EH (cell line): ENCODE measurements at regions not wholly inside any gene's neighbourhood (a gene's known extent, or its start where the extent isn't known, plus 50 kb on each side); places are given as distances from the start of the nearest gene placed in this dataset.

Source experiments
- DNase-seq: peaks from one replicate; pipeline ENCODE4 v3.0.0-alpha.2; 2015; ENCODE audit warnings: low read depth

DNA sequence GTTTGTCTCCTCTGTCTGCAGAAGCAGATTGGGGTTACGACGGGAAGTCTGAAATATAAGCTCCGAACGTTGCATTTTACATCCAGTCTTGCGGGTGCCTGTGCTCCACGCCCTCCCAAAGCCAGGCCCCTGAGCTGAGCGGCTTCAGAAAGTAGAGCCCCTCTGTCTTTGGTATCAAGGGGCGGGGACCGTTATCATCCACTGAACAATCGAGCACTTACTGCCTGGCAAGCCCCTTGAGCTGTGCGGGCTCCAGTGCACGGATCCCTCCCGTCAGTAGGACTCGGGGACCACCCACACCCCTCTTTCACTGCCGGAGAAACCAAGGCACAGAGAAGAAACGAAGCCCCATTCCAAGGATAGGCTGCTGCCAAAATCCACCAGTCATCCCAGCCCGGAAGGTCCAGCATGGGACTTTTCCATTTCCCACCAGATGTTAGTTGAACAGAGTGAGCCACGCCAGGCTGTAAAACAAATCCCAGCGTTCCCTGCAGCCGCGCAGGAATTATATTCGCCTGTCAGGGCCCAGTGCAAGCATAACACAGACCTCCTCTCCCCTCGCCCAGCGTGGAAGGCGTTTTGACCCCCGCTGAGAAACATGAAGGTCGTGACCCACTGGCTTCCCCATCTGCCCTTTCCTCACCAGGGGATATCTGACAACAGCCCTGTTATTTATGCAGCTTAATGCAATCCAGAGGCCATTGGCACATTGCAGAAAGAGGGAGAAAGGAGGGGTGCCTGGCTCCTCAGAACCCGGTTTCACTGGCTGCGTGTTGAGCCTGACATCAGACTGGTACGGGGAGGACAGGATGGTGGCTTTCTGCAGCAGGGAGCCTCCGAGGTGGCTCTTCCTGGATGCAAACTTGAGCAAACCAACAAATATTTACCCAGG, 212.2 kb upstream of the FOXF1 start:
- DNase-seq, result peak; percentile 58

DNA sequence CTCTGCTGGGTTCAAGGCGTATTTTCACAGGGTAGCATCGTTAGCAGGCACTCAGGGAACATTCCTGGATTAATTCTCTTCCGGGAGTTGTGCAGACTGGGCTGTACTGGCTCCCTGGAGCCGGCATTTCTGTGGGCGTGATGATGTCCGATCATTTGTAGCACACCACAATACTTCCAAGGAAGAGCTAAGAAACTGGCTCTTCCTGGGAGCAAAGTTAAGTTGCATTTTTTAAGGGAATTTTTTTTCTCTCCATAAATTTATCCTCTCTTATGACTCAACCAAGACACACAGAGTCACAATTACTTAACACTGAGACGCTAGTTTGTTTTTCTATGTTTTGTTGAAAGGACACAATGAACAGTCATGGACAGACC, 211.6 kb upstream of the FOXF1 start:
- peak; percentile 82 for DNase-seq

DNA sequence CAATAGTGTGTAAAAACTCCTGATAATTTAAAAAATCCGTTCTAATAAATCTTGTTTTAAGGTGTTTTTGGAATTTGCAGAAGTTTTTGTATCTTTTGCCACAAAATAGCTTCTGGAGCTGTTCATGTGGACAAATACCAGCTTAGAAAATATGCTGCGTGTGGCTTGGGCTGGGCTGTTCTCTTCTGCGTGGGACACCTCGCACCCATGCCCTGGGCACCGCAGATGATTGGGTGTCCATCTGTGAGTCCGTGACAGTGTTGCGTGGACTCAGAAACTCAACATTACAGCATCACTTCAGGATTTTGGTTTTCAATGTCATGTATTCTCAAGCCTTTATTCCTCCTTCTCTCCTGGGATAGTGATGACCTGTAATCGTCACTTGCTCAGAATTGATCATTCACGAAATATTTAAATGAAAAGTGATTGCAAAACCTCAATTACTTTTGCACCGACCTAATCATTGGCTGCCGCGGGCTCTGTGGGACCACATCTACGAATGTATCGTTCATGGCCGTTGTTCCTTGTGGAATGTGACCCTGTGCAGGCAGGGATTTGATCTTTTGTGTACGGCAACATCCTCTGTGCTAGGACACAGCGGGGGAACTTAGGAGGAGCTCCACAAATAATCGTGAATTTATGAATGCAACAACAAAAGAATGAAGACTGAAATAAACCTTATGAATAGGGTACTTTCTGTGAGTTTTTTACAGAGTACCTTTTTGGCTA, 210.3 kb upstream of the FOXF1 start:
- DNase-seq, result no peak

DNA sequence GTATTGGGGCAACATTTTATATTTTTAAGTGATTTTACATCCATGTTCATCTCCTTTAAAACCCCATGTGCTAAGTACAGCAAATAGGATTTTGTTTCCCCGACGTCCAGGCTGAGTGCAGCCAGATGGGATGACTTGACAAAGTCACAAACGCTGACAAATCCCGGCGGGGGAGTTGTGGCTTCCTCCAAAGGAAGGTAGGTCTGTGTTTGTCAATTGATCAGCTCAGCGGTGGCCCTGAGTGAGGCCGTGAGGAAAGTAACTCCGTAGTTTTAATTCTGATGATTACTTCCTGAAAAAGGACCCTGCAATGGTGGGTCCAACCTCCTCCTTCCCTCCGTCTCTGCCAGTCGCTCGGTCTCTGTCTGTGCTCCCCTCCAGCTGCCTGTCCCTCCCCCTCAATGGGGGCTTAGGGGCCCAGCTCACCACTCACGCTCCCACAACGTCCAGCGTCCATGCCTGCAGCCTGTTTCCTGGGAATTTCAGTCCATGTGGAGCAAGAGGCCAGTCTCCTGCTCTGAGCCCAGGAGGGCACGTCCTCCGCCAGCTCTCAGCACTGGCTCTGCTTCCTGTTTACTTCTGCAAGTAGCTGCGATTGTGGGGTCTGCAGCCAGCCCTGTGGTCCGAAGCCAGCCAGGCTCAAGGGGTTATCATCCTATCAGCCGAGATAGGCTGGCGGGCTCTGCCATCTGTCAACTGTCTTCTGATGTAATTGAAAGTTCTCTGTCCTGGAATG, 209.4 kb upstream of the FOXF1 start:
- no peak for DNase-seq

DNA sequence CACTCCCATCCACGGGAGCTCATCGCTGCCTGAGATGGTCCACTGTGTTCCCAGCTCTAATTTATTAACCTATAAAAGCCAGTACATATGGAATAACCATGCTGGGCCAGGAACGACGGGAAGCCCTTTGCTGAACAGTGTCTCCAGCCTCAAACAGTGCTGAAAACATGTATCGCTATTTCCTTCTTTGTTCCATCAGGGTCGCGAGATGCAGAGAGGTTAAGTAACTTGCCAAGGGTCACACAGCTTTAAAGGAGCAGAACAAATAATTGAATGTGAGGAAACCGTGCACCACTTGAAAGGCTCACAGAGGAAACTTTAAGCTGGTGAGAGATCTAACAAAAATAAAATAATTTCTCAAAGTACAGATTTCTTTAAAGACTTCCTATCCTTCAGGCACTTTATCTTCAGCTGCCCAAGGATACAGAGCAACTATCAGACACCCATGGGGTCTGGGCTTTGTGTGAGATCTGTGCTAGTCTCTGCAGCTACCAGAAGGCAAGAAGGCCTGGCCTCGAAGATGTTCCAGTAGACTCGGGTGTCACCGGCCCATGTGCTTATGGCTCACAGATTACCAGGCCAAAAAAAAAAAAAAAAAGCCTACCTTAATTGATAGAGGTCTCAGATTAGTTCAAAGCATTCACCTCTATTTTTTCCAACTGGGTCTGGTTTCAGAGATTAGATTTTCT, 207.8 kb upstream of the FOXF1 start:
- DNase-seq, result no peak

DNA sequence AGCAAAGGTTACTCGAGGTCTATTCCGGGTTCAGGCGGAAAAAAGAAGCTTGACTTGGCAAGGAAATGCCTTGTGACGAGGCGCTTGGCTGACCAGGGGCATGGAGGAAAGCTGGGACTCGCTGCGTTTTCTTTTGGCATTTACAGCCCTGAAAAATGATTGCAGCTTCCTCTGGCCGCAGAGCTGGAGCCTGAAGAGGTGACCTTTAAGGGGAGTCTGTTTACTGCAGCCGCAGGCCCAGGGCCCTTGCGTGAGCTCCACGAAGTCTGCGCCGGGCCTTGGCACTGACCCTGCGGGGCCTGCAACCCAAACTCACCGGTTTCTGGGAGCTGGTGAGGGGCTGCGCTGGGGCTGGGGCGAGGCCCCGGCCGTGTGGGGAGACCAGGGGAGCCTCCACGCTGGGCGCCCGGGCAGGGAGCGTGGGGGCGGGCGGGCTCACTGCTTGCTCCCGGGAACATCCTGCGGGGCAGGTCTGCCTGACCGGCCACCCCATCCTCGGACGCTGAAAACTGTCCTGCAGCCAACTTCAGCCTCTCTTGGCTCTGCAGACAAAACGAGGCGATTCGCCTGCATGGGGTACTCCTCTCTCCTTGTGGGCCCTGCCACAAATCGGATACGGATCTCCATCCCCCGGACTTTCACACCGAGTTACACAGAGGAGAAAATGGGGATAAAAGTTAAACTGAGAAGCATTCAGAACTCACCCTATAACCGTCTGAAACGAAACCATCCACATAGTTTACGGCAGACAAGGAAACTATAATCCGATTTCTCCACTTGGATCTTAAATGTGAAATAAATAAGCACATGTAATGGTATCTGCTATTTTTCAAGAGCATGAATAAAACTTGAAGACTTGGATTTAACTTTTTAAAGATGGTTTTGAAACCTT, 206.3 kb upstream of the FOXF1 start:
- DNase-seq, result no peak

DNA sequence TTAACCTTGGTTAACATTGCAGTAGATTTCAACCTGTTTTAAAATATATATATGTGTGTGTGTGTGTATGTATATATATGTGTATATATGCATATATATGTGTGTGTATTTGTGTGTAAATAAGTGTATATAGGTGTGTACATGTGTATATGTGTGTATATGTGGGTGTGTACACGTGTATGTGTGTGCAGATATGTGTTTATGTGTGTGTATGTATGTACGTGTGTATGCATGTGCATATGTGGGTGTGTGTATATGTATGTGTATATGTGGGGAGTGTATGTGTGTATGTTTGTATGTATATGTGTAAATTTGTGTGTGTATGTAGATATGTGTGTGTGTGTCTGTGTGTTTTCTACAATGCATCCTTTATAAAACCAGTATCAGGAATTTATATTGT, 205.5 kb upstream of the FOXF1 start:
- no peak for DNase-seq

DNA sequence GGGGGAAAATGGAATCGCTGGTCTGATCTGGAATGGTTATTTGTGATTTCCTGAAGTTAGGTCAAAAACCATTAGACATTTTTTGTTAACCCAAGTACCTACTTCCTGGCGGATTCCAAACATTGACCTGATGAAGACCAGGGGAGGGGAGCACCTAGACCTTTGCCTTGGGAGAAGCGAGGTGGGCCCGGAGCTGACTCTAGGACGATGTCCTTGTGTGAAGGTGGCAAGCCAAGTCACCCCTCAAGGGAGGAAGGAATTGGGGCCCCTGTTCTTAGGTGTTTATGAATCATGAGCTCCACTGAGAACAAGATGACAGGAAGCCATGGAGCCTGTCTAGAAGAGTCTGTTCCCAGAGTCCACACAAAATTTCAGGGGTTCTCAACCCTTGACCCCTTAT, 204.9 kb upstream of the FOXF1 start:
- DNase-seq, result no peak

DNA sequence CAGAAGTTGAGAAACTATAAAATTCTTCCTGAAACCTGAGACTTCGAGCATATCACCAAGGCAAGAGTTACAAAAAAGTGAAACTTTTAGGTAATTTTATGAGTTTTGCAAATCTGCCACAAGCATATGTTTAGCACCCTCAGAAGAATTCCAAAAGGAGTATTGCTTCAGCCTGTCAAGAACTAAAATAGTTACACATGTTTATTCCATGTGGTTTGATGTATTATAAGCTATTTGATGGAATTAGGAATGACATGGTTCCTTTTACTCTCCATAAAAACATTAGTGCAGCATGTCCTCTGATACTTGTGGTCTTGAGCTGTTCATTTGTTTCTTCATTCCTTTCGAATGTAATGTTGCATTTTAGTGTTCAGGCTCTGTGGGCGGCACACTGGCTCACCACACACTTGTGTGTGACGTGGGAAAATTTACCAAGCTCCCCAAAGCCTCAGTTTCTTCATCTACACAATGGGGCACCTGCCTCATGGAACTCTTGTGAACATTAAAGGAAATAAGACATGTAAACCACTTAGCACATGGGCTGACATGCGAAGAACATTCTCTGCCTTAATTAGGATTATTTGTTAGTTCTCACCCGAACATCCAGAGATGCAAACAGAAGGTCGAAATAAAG, 204.2 kb upstream of the FOXF1 start:
- peak; percentile 86 for DNase-seq

DNA sequence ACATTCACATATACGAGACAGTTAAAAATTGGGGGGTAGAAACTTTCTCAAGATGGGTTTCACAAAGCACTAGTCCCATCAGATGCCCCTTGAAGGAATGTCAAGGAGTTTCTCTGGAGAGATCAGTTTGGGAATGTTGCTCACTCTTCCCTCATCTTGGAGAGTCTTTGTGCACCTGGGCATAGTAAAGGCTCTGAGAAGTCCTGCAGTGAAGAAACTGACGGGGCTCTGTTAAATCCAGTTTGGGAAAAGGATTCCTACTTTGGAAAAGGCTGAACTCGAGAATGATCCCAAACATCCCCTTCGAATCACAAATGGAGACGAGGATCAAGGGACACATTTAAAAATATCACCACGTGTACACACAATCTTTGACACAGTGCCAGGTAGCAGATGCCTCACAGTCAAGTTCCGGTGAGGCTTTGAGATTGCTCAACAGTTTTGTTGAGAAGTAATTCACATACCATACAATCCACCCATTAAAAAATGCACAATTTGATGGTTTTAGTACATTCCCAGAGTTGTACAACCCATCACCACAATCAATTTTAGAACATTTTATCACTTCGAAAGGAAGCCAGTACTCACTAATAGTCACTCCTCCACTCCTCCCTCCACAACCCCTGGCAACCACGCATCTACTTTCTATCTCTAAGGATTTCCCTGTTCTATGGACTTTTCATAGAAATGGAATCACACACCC, 203.4 kb upstream of the FOXF1 start:
- peak; percentile 84 for DNase-seq

DNA sequence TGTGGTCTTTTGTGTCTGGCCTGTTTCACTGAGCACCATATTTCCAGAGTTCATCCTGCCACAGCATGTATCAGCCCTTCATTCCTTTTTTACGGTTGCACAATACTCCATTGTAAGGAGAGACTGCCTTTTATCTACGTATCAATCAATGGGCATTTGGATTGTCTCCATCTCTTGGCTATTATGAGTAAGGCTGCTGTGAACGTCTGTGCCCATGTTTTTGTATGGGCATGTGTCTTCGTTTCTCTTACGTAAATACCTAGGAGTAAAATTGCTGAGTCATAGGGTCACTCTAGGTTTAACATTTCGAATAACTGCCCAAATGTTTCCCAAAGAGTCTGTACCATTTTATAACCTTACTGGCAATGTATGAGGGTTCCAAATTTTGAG, 202.8 kb upstream of the FOXF1 start:
- DNase-seq, result peak; percentile 72

DNA sequence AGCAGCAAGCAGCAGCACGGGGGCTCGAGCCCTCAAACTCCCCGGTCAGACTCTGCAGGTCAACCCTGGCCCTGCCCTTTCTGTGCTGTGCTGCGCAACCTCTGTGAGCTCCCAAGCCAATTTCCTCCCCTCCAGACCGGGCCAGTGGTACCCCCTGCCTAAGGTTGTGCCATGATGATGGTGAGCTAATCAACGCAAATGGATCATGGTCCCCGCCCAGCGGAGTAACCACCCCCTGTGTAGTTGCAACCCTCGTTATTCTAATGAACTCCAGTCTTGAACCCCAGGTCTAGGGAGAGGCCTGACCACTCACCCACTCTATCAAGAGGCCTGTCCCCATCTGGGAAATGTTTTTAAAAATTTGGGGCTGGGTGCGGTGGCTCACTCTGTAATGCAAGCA, 201.8 kb upstream of the FOXF1 start:
- no peak for DNase-seq

DNA sequence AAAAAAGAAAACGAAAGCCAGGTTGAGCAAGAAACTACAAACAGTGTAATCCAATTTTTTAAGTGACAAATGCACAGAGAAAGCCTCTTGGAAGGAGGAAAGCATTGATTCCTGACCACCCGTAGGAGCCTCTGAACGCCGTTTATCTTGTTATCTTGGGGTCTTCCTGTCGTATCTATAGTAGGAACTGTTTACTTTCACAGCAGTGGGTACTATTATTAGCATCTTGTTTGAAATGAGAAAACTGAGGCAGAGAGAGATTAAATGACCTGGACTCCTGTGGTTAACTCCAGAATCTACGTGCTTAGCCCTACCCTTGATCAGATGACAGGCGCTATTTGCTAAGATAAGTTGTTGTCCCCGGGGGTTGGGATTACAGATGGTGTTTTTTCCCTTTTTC, 196.7 kb upstream of the FOXF1 start:
- DNase-seq, result no peak

DNA sequence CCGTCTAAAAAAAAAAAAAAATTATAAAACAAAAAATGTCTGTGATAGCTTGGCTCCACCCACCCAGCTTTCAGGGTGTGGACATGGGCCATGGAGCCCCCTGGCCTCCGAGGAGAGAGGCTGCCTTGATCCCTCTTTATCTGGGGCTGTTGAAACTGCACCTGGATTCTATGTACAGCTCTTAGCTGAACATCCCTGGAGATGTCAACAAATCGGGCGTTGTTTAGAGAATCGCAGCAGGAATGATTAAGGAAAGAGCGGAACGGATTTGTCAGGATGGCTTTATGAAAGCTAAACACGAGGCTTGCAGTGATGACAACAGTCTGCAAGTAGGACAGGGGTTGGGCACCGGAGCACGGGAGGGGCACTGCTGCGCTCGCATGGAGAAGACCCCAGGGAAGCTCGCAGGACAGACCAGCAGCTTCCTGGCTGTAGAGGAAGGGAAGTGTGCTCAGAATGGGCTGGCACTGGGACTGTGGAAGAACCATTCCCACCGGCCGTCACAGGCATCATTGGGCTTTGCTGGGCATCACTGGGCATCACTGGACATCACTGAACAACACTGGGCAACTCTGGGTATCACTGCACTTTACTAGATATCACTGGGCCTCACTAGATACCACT, 195.8 kb upstream of the FOXF1 start:
- no peak for DNase-seq

DNA sequence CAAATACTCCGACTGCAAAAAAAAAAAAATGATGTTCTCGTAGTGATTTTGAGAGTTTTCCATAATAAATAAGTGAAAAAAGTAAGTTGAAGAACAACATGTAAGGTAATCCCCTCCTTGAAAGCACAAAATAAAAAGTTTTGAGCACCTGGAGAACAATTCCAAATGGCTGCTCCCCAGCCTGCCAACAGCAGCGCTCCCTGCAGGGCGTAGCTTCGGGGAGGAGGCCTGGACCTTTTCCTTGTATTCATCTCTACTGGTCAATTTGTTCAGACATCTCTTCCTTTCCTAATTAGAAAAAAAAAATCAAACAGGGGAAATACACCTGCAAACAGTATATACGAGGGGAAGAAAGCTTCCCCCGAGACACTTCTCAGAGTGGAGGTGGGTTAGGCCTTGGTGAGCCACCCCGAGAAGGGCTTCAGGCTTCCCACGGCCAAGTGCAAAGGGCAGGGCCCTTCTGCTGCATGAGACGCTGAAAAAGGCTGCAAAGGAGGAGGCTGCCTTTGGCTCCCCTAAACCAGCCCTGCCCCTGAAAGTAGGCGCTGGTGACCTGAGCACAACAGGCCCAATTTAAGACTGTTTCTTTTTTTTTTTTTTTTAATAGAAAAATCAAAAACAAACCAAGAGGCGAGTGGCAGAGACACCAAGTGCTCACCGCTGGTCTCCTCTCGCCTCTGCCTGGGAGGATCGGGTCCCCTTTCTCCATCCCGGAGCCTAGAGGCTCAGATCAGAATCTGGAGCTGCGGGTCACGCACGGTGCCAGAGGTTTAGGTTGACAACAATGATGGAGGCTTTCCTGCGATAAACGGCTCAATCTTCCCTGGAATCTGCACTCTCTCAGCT, 193.1 kb upstream of the FOXF1 start:
- no peak for DNase-seq

DNA sequence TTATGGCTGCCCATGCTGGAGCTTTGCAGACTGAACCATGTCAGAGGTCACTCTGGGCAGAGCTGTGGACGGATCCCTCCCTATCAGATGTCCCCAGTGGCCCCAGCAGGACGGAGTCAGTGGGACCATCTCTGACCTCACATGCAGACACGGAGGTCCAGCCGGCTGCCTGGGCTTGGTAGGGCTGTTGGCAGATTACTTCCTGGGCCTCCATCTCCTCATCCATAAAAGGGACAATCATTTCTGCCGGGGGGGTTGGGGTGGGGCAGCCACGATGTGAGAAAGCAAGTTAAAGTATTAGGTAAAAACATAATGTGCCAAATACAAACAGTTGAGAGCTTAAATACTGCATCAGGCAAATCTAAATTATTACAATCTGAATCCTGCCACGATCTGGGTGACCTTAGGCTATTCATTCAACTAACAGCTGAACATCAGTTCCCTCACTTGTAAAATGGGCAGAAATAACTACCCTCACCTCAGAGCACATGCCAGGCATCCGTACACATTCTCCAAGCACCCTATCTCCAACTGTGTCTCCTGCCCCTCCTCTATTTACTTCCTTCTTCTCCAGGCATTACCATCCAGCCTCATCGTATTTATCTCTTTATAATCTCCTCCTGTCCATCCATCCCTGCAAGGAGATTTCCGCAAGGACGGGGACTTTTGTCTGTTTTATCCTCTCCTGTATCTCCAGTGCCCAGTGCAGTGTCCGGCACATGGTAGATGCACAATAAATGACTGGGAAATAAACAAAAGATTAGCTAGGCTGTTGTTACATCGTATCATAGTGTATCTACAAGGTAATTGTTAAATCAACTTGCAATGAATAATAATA, 192.3 kb upstream of the FOXF1 start:
- no peak for DNase-seq

DNA sequence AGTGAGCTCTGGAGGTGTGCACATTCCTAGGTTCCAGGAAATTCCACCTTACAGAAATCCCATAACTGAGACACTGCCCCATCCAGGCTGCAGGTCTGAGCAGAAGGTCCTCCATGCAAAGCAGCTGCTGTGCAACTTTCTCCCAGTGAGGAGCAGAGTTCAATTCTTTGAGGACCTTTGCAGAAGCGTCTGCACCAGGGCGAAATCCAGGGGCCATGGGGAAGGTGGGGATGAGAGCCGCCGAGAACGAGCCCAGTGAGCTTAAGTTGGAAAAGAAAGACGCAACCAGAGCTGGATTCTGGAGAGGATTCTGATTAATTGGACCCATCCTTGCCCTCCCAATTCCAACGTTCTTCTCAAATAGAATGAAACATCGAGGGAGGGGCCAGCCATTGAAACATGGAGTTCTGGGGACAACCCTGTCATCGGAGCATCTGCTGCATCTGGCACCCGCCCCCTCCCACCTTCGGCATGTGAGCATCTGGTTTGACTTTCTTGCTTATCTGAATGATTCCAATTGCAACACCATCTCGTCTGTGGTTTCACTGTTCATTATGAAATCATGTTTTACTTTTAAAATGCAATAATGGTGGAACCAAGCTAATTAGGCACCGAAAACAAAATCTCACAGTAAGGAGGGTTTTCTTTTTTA, 190.6 kb upstream of the FOXF1 start:
- DNase-seq, result peak; percentile 44
